Stimulated activated naive CD4-positive, alpha-beta T cell (primary cell): ENCODE measurements at regions not wholly inside any gene's neighbourhood (a gene's known extent, or its start where the extent isn't known, plus 50 kb on each side); places are given as distances from the start of the nearest gene placed in this dataset.

Experiments used
- DNase-seq, 6 experiments: peaks; one replicate each; lab custom pipeline; 2025; lab: John Stamatoyannopoulos, UW

DNA sequence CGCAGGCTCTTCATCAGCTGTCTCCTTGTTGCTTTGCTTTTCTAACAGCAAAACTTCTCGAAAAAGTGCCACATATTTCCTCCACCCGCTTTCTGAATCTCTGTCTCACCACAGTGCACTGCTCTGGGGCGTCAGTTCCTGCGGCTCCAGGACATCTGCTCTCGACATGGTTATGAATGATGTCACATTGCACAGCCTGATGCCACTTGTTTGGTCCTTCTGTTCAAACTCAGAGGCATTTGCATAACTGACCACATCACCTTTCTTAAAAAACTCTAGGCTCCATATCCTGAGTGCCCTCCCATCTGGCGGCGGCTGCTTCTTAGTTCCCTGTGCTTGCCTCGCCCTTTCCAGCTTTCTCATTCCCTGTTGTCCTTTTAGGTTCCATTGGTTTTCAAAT is 469.3 kb upstream of the COBL start:
- DNase-seq, result no peak

DNA sequence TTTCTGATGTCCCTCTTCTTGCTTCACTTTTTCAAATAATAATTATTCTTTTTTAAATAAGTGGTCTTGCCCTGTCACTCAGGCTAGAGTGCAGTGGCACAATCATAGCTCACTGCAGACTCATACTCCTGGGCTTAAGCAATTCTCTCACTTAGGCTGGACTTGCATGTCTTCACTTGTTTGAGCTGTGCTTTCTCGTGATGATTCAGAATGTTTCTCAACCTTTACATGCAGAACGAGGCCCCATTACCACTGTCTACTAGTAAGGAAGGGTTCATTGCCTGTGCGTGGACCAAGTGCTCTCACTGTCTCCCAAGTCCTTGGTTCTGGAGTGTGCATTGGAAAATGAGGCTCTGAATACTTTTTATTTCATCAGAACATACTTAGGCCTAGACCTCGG is 468.6 kb upstream of the COBL start:
- DNase-seq, result no peak

DNA sequence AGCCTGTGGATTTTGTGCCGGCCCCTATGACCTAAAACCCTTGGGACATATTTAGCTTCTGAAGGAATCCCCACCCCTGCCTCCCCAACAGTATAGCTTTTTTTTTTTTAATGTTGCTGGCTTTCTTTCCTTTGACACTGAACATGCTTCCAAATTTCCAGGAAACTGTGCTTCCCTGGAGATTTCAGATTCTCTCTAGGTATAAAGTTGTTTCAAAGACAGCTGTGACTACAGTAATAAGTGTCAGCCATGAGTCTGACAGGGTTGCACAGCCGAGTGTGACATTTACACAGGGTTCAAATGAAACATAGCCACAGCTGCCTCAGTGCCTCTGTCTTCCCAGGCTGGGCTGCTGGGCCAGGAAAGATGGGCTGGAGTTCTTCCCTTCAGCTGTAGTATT is 466.6 kb upstream of the COBL start:
- DNase-seq, result no peak

DNA sequence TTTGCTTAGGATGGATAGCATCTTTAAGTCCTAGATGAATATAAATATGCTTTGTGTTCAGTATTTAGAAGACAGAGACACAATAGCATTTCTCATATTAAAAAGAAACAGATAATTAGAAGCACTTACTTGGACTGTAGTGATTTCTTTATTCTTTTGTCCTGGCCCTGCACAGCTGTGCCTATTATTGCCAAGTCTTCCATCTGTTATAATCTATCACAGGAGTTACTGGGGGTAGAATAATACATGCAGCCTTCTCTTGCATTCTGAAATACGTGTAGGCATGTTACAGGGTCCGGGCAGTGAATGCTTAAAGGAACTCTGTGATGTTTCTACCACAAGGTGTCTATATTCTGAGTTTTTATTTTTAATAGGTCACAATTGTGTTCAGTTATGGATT is 461.5 kb upstream of the COBL start:
- DNase-seq, result no peak

DNA sequence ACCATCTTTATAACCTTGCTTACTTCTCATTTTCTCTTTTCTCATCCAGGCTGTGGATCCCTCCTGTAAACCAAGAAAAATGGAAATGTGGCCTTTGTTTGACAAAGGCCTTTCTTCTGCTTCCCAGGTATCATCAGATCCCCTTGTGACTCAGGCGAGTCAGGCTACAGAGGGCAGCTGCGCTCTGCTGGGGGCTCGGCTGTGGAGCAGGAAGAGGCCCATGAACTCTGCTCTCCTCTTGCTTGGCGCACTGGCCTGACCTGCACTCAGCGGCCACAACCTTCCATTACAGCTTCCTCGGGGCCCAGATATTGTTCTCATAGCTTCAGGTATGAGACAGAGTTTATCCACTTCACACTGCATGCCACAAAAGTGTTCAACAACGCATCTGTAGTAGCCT is 457.6 kb upstream of the COBL start:
- no peak for DNase-seq

DNA sequence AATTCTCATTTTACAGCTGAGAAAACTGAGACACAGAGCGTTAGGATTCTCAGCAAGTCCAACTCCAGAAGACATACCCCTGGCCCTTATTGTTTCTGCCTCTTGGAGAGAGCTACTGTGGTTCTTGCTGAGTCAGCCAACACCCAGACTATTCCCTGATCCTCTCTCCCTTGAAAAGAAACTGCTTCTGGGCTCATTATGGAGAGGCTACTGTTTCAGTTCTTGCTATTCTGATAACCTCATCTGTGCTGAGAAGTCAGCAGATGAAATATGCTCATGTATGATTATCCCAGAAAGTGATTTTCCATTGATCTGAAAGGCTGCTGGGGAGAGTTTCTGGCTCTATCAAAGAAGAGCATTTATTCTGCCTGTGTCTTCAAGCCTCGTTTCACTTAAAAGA is 455.6 kb upstream of the COBL start:
- DNase-seq, result no peak

DNA sequence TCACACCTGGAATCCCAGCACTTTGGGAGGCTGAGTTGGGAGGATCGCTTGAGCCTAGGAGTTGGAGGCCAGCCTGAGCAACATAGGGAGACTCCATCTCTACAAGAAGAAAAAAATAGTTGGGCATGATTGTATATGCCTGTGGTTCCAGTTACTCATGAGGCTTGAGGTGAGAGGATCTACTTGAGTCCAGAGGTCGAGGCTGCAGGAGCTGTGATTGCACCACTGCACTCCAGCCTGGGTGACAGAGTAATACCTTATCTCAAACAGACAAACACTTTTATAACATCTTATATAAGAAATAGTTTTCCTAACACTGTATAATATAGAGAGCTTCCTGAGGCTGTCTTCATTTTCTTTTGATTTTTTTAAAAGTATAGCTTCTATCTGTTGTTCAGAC is 448.4 kb upstream of the COBL start:
- DNase-seq, result no peak

DNA sequence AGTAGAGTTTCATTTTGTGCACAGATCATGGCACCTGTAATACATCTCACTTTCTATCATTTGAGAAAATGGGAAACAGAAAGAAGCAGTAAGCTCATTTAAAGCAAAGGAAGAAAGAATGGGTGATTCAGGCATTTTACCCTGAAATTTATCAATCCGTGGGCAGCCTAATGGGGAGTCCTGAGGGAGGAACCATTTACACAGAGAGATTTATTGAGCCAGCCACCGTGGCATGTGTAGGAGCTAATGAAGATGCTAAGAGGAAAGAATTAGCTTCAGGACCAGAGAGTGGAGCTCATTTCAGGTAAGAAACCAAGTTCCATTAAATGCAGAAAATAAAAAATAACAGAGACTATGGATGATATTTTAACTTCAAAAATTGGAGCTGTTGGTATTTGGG is 443.4 kb upstream of the COBL start:
- DNase-seq, result no peak

DNA sequence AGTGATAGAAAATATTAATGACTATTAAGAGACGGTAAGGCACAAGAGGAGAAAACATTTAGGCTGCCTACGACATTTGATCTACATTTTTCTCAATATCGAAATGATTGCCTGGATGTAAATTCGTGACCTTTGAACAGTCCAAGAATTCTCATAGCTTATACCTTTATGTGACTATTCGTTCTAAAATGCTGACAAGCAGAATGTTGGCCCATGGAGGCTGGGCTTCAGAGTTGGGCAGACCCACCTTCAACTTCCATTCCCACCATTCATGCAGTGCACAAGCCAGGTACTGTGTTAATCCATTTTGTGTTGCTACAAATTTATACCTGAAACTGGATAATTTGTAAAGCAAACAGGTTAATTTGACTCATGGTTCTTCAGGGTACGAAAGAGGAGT is 441.4 kb upstream of the COBL start:
- no peak for DNase-seq

DNA sequence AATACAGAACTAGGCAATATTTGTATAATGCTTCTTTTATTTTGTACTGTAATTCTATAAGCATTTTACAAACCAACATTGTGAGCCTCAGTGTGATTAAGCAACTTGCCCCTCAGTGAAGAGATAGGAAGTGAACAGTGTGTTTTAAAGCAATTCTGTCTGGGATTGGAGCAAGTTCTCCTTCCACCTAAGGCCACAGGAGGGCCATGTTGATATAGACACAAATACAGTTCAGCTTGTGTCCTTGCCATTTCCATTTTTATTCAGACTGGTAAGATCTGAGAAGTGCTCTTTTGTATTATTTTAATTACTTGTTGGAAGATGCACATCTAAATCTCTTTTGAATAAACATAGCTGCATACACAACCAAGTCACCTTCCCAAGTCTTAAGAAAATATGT is 416.3 kb upstream of the COBL start:
- DNase-seq, result no peak

DNA sequence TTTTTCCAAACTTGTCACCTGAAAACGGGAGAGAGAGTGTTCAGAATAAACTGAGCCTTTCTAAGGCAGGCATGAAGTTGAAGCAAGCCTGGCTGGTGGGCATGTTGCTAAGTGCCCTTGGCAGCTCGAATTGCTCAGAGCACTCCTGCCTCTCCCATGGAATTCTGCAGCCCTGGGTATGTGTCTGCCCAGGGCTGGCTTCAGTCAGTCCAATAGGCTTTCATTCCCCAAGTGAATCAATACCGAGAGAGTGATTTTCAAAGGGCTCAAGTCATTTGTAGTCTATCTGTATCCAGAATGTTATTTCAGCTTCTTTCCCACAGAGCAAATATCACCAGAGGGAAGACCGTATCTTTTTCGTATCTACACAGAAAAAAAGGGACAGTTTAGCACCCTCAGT is 415.5 kb upstream of the COBL start:
- no peak for DNase-seq

DNA sequence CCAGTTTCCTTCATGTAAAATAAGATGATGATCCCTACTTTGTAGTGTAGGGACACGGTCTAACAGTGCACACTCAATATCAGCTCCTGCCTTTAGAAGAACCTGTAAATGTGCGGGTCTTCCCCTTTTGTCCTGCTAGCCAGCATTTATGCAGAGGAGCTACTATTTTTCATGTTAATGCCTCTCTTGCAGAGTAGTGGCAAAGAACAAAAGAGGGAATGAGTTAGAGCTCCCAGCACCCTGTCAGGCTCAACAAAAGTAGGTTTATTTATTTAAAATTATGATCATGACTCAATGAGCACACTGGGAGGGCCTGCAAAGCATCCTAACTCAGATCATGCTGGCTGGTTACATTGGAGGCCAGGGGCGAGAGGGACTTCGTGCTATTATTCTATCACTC is 414.5 kb upstream of the COBL start:
- DNase-seq, result no peak

DNA sequence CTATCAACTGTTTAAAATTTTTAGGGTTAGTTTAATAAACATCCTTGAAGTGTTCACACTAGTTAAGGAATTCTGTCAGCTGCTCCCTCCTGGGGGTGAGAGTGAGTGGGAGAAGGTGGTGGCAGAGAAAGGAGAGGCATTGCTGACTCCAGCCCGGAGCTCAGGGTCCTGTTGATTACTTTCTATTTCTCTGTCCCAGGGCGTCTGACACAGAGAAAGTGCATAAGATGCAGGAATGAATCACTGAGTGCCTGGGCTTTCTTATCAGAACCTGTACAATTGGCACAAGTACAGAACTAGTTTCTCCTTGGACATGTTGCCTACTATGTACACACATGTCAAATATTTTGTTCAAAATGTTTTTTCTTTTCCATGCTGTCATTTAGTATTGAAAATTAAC is 410.8 kb upstream of the COBL start:
- DNase-seq, result no peak

DNA sequence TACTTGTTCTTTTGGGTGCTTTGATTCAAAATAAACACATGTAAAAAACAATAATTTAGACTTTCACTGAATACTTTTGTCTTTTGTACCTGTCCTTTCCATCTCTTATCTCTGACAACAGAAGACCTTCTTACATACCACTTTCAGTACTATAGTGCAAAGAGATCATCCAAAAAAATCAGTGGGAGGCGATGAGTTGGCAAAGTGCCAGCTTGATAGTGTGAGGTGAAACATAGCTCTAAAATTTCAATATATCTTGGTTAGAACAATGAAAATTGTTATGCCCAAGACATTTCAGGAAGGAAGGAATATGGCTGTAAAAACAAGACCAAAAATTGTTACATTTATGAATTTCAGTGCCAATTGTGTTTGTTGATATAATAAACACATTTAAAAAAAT is 390.2 kb upstream of the COBL start:
- DNase-seq, result no peak

DNA sequence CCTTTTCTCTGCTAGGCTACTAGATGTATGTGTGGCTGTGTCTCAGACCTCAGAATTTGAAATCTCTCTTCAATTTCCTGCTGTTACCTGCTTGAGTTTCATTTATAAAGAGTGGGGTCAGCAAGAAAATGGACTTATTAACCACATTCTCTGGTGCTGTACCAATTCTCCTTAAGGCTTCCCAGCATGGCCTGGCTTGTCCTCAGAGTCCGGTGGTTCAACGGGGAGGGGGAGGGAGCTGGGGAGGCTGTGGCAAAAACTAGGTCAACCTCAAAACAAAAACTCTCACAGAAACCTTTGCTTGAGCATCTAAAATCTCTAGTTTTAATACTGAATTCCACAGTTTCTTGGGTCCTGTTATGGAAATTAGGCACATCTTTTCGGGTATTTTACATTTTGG is 389.1 kb upstream of the COBL start:
- no peak for DNase-seq

DNA sequence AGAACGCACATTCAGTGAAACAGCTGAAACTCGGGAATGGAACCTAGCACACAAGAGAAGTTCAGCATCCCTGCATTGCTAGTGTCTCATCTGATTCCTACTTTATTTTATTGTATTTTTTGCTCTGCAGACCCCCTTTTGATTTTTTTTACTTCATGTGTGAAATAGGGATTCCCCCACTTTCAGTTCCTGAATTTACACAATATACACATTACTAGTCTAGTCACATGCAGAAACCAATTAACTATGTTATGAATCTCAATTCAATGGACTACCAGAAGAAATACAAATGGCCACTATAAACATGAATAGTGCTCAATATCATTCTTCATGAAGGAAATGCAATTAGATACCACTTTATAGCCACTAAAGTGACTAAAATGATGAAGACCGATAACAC is 386.1 kb upstream of the COBL start:
- no peak for DNase-seq

DNA sequence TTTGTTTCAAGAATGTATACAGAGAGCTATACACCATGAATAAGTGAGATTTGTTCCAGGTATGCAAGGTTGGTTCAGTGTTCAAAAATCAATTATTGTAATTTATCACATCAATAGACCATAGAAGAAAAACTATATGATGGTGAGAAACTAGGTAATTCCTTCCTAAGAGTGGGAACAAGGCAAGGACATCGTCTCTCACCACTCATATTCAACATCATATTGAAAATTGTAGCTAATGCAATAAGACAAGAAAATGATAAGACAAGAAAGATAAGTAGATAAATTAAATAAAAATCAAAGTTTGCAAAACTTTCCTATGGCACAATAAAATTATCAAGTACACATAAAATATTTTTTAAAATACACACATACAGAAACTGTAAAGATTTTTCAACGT is 385.3 kb upstream of the COBL start:
- no peak for DNase-seq

DNA sequence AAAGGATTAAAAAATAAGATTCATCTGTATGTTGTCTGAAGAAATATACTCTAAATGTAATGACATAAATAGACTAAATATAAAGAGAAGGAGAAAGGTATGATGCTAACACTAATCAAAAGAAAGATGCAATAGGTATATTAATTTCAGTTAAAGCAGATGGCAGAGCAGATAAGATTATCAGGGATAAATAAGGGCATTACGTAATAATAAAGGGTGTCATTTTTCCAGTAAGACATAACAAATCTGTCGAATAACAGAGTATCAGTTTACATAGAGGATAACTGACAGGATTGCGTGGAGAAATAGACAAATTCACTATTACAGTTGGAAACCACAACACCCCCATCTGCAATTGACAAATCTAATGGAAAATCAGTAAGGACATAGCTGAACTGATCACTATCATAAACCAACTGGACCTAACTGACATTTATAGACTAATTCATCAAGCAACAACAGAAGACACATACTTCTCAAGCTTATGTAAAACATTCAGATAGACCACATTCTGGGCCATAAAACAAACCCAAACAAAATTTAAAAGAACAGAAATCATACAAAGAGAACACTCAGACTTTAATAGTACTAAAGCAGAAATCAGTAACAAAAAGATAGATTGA is 384.1 kb upstream of the COBL start:
- DNase-seq, result no peak

DNA sequence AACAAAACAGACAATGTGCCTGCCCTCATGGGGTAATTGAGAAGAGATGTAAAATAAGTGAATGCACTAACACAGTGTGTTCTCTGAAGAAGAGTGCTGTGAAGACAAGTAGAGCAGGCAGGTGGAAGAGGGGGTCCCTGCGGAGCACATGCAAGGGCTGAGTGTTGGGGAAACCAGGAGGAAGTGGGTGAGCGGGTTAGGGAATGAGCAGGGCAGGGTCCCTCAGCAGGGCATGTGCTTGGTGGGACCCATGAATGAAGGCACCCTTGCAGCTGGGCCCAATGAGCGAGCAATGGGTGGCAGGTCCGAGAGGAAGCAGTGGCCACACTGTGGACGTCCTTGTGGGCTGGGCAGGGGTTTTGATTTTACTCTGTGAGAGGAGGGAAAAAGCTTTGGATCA is 376.6 kb upstream of the COBL start:
- DNase-seq, result no peak

DNA sequence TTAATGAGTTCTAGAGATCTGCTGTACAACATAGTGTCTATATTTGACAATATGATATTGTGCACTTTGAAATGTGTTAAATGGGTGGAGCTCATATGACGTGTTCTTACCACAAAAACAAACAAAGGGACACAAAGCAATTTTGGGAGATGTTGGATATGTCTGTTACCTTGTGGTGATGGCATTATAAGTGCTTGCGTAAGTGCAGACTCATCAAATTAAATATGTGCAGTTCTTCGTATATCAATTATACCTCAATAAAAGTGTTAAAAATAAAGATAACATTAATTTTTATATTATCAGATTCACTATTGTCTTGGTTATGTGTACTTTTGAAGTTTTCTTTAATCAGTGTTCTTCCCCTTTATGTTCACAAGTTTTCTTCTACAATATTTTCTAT is 372.9 kb upstream of the COBL start:
- DNase-seq, result no peak

DNA sequence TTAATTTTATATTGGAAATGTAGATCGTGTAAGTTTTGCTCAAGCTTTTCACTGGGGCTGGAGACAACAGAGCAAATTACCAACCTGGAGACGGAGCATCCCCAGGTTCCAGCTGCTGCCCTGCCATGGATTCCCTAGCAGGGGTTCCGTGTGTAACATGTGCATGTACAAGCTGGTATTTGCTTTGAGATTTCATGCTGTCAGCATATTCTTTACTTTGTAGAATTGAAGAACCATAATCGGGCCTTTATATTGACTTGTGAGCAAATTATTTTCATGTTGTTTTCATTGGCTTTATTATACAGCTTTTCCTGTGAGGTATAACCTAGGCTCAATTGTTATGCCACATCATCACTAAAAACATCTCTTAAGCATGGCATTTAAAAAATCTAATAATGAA is 369.2 kb upstream of the COBL start:
- DNase-seq, result no peak

DNA sequence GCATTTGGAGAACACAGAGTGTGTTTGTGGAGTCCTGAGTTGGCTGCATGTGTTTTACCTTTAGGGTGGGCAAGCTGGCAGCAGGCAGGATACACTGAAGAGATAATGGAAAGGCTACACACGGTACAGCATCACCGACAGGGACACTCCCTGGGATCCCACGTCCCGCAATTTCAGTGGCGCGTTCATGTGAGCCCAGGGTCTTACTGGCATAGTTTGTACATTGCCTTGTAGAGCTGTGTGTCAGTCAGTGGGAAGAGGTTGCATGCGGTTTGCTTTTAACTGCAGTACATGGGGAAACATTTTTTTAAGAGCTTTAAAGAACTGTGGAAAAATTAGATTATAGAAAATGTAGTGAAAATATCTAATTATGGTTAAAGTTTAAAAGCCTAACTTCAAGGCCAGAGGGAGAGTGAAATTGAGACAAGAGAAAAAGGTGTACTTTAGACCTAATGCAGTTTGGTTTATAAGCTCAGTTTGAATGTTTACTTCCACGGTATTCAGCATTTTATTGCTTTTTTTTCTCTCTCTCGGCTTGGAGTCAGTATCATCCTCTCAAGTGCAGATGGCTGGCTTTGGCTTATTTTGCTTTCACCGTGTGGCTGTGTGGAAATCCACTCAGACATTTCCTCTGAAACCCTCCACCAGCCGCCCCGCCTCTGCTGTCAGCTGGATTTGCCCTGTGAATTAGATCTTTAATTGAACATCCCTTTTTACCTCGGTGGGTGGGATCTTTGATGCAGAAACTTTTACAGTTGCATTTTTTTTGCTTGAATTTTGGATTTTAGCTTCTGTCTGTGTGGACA is 364.2 kb upstream of the COBL start:
- DNase-seq, result no peak

DNA sequence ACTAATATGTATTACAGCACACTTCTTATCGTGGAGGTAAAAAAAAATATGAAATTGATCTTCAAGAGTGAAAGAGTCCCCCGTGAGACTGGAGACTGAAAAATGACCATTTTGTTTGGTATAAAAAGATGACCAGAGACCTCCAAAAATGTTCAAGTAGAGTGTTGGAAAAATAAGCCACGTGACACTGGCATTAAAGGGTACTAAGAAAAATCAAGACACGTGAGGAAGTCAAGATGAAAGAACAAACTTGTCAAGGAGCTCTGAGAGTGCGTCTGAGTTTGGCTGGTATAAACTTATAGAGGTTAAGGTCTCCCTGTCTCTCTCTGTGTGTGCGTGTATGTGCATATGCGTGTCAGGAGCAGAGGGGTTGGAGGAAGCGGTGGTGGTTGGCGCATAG is 362.7 kb upstream of the COBL start:
- no peak for DNase-seq

DNA sequence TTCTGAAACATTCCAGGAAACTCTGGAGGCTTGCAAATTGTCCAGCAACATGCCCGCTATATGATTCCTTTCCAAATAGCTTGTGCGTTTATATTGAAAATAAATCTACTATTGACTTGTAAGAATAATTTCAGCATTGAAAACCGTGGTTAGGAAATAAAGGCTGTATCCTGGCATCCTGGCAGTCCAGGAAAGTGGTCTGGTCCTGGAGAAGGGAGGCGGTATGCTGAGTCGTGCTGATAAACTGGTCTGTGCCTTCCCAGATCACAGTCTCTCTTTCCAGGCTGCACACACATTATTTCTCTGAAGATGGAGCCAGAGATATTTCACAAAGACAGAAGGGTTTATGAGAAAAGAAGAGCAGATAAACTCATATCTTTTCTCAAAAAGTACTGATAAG is 350.1 kb upstream of the COBL start:
- no peak for DNase-seq
